T47D (cell line): ENCODE measurements at regions not wholly inside any gene's neighbourhood (a gene's known extent, or its start where the extent isn't known, plus 50 kb on each side); places are given as distances from the start of the nearest gene placed in this dataset.

Source experiments
- DNase-seq, 2 experiments: peaks; one replicate each; pipeline versions ENCODE4 v3.0.0 to v3.0.0-alpha.2; 2011 to 2012; ENCODE audit warnings: low read depth in 1 of 2, low spot score in 1 of 2
- JUND ChIP-seq: IDR thresholded peaks from 2 replicates; pipeline ENCODE4 v1.6.1; 2012; ENCODE audit warnings: low read depth
- in situ Hi-C: cut with HindIII; loops from 2 replicates; pipeline ENCODE4 v1.10.0; 2016; ENCODE audit warnings: low sequenced_read_pairs, low pct_unique_long_range_greater_than_20kb

- no peak for DNase-seq
- no peak for TF ChIP-seq JUND
- in situ Hi-C loops: no loop called here
Measured at GRCh38 chr20:17808782-17809181, 109.0 kb downstream of the BANF2 start.

GRCh38 chr20:17808357-17808756 lies 108.6 kb downstream of the BANF2 start:
- TF ChIP-seq JUND: no peak
- DNase-seq: no peak
- in situ Hi-C loops: no loop called here

GRCh38 chr20:17807651-17808050 lies 107.9 kb downstream of the BANF2 start:
- in situ Hi-C loops: no loop called here
- TF ChIP-seq JUND: no peak
- DNase-seq: no peak

GRCh38 chr20:17806739-17807441 lies 107.1 kb downstream of the BANF2 start:
- in situ Hi-C loops: no loop called here
- no peak for TF ChIP-seq JUND
- no peak for DNase-seq

GRCh38 chr20:17806107-17806506 lies 106.3 kb downstream of the BANF2 start:
- no peak for DNase-seq
- in situ Hi-C loops: no loop called here
- no peak for TF ChIP-seq JUND

GRCh38 chr20:17803765-17804164 lies 104.0 kb downstream of the BANF2 start:
- no peak for DNase-seq
- no peak for TF ChIP-seq JUND
- in situ Hi-C loops: no loop called here

GRCh38 chr20:17799575-17800227 lies 99.9 kb downstream of the BANF2 start:
- no peak for DNase-seq
- TF ChIP-seq JUND: no peak
- in situ Hi-C loops: no loop called here

GRCh38 chr20:17798601-17799000 lies 98.8 kb downstream of the BANF2 start:
- no peak for DNase-seq
- in situ Hi-C loops: no loop called here
- TF ChIP-seq JUND: no peak

GRCh38 chr20:17797579-17797978 lies 97.8 kb downstream of the BANF2 start:
- no peak for DNase-seq
- no peak for TF ChIP-seq JUND
- in situ Hi-C loops: no loop called here

- DNase-seq: no peak
- no peak for TF ChIP-seq JUND
- in situ Hi-C loops: no loop called here
Measured at GRCh38 chr20:17797161-17797560, 97.4 kb downstream of the BANF2 start.

- in situ Hi-C loops: no loop called here
- TF ChIP-seq JUND: no peak
- DNase-seq: no peak
Measured at GRCh38 chr20:17796091-17796563, 96.4 kb downstream of the BANF2 start.

GRCh38 chr20:17795501-17796071 lies 95.8 kb downstream of the BANF2 start:
- TF ChIP-seq JUND: no peak
- no peak for DNase-seq
- in situ Hi-C loops: no loop called here

- no peak for TF ChIP-seq JUND
- no peak for DNase-seq
- in situ Hi-C loops: no loop called here
Measured at GRCh38 chr20:17795003-17795402, 95.2 kb downstream of the BANF2 start.
